Caco-2 (cell line): ENCODE measurements at regions not wholly inside any gene's neighbourhood (a gene's known extent, or its start where the extent isn't known, plus 50 kb on each side); places are given as distances from the start of the nearest gene placed in this dataset.

Experiments
- BruUV-seq: library from RNA; stranded (reverse); fragments of 400-500 nt; replicated peaks from 2 replicates; lab custom pipeline; 2021; lab: Mats Ljungman, UMichigan
- CTCF ChIA-PET: fragments of 300-600 bp; sonication (Branson Sonifier 250); formaldehyde crosslinking; loops from one replicate; lab custom pipeline; 2022; ENCODE audit warnings: antibody characterized with exemption; lab: Charles Lee
- POLR2A ChIA-PET: fragments of 300-600 bp; sonication (Branson Sonifier 250); formaldehyde crosslinking; loops from one replicate; lab custom pipeline; 2022; ENCODE audit warnings: antibody characterized with exemption; lab: Charles Lee
- DNase-seq, 2 experiments: peaks; one replicate each; pipeline versions ENCODE4 v3.0.0 to v3.0.0-alpha.2; 2020 to 2022
- H3K27me3 ChIP-seq: replicated peaks from 2 replicates; pipeline ENCODE4 v1.6.0; 2011; ENCODE audit warnings: low read length; ENCODE audit not compliant: control insufficient read depth, insufficient read depth
- H3K36me3 ChIP-seq: 2 replicates; pipeline ENCODE4 v1.5.1; 2011; ENCODE audit warnings: low read length; ENCODE audit not compliant: control insufficient read depth, insufficient read depth
- H3K4me1 ChIP-seq: fragments of 250-450 bp; sonication (Bioruptor Pico); 2 replicates; pipeline ENCODE4 v1.5.1; 2020; ENCODE audit warnings: mild to moderate bottlenecking
- H3K4me3 ChIP-seq: 2 replicates; pipeline ENCODE4 v1.5.1; 2011; ENCODE audit warnings: low read depth, mild to moderate bottlenecking, control low read depth, low read length
- H3K9me3 ChIP-seq: fragments of 250-450 bp; sonication (Bioruptor Pico); 2 replicates; pipeline ENCODE4 v1.5.1; 2020; ENCODE audit warnings: mild to moderate bottlenecking, moderate library complexity
- H3K27ac Mint-ChIP-seq: one replicate; pipeline ENCODE4 v1.8.0; 2022; ENCODE audit warnings: mixed read lengths; ENCODE audit not compliant: unreplicated experiment
- H3K27me3 Mint-ChIP-seq: one replicate; pipeline ENCODE4 v1.8.0; 2022; ENCODE audit warnings: mixed read lengths; ENCODE audit not compliant: insufficient read depth, unreplicated experiment
- H3K36me3 Mint-ChIP-seq: one replicate; pipeline ENCODE4 v1.8.0; 2022; ENCODE audit warnings: mild to moderate bottlenecking, mixed read lengths; ENCODE audit not compliant: insufficient read depth, unreplicated experiment
- H3K4me1 Mint-ChIP-seq: one replicate; pipeline ENCODE4 v1.8.0; 2022; ENCODE audit warnings: low read depth, mixed read lengths; ENCODE audit not compliant: unreplicated experiment
- H3K4me3 Mint-ChIP-seq: one replicate; pipeline ENCODE4 v1.8.0; 2022; ENCODE audit warnings: mild to moderate bottlenecking, moderate library complexity, mixed read lengths; ENCODE audit not compliant: unreplicated experiment
- H3K9me3 Mint-ChIP-seq: one replicate; pipeline ENCODE4 v1.8.0; 2022; ENCODE audit warnings: mixed read lengths; ENCODE audit not compliant: unreplicated experiment
- CTCF ChIP-seq, 2 experiments: fragments of 200-600 bp in 1 of 2; IDR thresholded peaks; 1 replicate in 1 of 2; 2 replicates in 1 of 2; pipeline versions ENCODE4 v1.5.1 to v1.8.0; 2011 to 2022; ENCODE audit warnings: antibody characterized with exemption in 1 of 2, control low read depth in 1 of 2, inconsistent platforms in 1 of 2, low read depth in 1 of 2, low read length in 1 of 2, mild to moderate bottlenecking in 1 of 2, moderate library complexity in 1 of 2; ENCODE audit not compliant: insufficient read depth in 1 of 2, severe bottlenecking in 1 of 2, unreplicated experiment in 1 of 2
- intact Hi-C: fragments of 100-400 bp; cut with micrococcal nuclease; formaldehyde crosslinking; loops from one replicate; pipeline ENCODE4 v1.10.0; 2022; ENCODE audit not compliant: unreplicated experiment

DNA sequence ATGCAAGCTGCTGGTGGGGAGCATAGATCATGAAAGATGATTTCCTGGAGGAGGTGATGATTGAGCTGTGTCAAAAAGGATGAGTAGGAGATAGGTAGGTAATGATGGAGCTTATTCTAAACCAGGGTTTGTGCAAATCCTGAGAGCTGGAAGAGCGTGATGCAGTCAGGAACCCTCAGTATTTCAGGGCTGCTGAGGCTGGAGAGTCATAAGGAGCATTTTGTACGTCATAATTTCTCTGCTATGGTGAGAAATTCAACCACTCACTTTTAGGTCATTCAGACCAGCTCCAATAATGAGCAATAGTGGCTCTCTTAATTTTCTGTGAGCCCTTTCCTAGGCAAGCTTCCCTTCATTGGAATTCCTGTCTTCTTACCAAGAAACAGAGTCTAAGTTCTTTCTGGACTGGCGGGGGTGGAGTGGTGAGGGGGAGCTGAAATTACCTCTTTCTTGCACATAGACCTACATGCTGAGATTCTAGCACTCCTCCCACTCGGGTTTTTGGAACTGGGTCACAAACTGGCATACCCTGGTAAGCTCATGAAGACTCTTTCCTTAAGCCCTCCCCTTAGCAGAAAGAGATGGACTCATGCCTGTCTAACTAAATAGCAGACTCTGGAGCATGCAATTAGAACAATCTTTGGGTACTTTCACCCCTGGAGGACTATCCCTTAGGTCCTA lies 62.2 kb upstream of the MYCBP2 start:
- H3K36me3 ChIP-seq, result no peaks in the 10 kb centered on the region
- Mint-ChIP-seq H3K9me3 (no peaks in the 10 kb centered on the region), H3K27ac (no peak overlapping the region), H3K36me3 (no peaks in the 10 kb centered on the region), H3K27me3 (peaks cover 3% of the 10 kb centered on the region), H3K4me1 (peaks cover 7% of the 10 kb centered on the region), H3K4me3 (no peak overlapping the region)
- POLR2A ChIA-PET, result no interaction called here
- CTCF ChIA-PET, result interaction anchor here (0.6 kb wide), 1 partner anchor 25 kb away, joined by 3 read pairs; no protein-coding TSS in a partner anchor
- no peak overlapping the region for H3K4me3 ChIP-seq
- no TSS peak for BruUV-seq
- H3K4me1 ChIP-seq, result peaks cover 19% of the 10 kb centered on the region
- intact Hi-C loops, result no loop called here
- no peak for DNase-seq
- H3K9me3 ChIP-seq, result no peaks in the 10 kb centered on the region
- H3K27me3 ChIP-seq, result no peaks in the 10 kb centered on the region
- TF ChIP-seq CTCF (IDR thresholded peaks at IDR 0.05; ENCODE audit: insufficient read depth in 1 of 2, low read depth in 1 of 2, low read length in 1 of 2, severe bottlenecking in 1 of 2, unreplicated experiment in 1 of 2), result no peak

DNA sequence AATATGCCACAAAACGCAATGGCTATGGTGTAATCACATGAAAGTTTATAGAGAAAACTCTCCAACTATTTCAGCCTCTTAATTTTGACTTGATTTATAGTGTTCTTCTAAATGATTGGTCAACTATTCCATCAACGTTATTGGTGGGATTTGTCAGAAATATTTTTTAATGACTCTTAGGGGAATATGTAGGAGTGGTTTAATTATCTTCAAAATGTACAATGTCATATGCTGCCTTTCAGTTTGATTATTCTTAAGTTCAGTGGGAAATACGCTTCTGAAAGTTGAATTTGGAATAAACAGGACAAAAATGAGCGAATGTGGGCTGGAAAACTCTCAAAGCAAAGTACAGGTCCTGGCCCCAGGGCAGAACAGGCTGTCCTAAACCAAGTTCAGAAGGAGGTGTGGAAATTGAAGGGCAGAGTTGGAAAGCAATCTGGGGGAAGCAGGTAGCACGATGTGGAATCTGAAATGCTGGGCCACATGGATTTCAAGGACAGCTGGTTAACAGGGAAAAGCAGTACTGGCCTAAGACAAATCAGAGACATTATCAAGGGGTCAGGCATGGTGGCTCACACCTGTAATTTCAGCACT lies 60.8 kb upstream of the MYCBP2 start:
- ChIA-PET POLR2A (no interaction called here), CTCF (no interaction called here)
- H3K4me1 Mint-ChIP-seq, result peaks cover 7% of the 10 kb centered on the region
- no peak for TF ChIP-seq CTCF (IDR thresholded peaks at IDR 0.05; ENCODE audit: insufficient read depth in 1 of 2, low read depth in 1 of 2, low read length in 1 of 2, severe bottlenecking in 1 of 2, unreplicated experiment in 1 of 2)
- no peak overlapping the region for H3K27ac Mint-ChIP-seq
- BruUV-seq, result no TSS peak
- Histone ChIP-seq H3K9me3 (no peaks in the 10 kb centered on the region), H3K4me1 (peaks cover 19% of the 10 kb centered on the region), H3K27me3 (no peaks in the 10 kb centered on the region), H3K36me3 (no peaks in the 10 kb centered on the region), H3K4me3 (no peak overlapping the region)
- no peak for DNase-seq
- no peaks in the 10 kb centered on the region for H3K27me3 Mint-ChIP-seq
- no peak overlapping the region for H3K4me3 Mint-ChIP-seq
- H3K36me3 Mint-ChIP-seq, result no peaks in the 10 kb centered on the region
- intact Hi-C loops, result no loop called here
- no peaks in the 10 kb centered on the region for H3K9me3 Mint-ChIP-seq

DNA sequence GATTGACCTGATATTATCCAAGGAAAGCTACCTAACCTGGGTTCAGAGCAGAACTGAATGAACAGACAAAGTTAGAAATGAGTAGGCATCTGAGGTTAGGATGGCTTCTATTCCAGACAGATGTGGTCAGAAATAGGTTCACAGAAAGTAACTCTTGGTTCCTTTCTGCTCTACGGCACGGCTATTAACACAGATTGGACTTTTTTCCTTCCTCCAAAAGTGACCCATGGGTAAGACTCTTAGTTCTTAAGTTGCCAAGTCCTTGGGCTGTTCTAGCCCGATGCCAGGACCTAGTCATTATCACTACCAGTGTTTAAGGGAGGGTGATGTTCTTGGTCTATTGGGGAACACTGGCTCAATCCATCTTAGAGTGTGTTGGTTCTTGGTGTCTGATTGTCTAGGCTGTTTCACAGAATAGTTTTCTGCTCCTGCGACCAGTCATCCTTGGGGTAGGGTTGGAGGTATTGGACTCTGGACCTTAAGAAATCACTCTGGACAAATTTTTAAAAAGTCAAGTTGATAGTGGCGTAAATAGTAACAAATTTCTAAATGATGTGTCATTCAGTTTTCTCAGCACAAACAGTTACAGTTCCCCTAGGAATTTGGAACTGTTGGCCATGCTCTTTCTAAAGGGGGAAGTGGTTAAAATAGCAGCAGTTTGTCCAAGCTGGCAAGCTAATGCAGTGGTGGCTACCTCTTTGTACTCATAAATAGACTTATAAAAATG lies 60.1 kb upstream of the MYCBP2 start:
- POLR2A ChIA-PET, result no interaction called here

More for the DNA sequence above, 60.1 kb upstream of the MYCBP2 start:
- intact Hi-C loops, result no loop called here
- CTCF ChIA-PET, result no interaction called here
- H3K4me1 Mint-ChIP-seq, result peaks cover 7% of the 10 kb centered on the region
- BruUV-seq, result no TSS peak
- no peaks in the 10 kb centered on the region for H3K36me3 ChIP-seq
- no peaks in the 10 kb centered on the region for H3K27me3 ChIP-seq
- no peaks in the 10 kb centered on the region for H3K9me3 Mint-ChIP-seq
- H3K4me3 ChIP-seq, result no peak overlapping the region
- DNase-seq, result no peak
- no peak for TF ChIP-seq CTCF (IDR thresholded peaks at IDR 0.05; ENCODE audit: insufficient read depth in 1 of 2, low read depth in 1 of 2, low read length in 1 of 2, severe bottlenecking in 1 of 2, unreplicated experiment in 1 of 2)
- no peaks in the 10 kb centered on the region for H3K36me3 Mint-ChIP-seq
- H3K27me3 Mint-ChIP-seq, result no peaks in the 10 kb centered on the region
- no peaks in the 10 kb centered on the region for H3K9me3 ChIP-seq
- H3K4me3 Mint-ChIP-seq, result no peak overlapping the region
- H3K27ac Mint-ChIP-seq, result no peak overlapping the region
- H3K4me1 ChIP-seq, result peaks cover 19% of the 10 kb centered on the region
